Body of pancreas (tissue), 4 donors: ENCODE measurements at regions not wholly inside any gene's neighbourhood (a gene's known extent, or its start where the extent isn't known, plus 50 kb on each side); places are given as distances from the start of the nearest gene placed in this dataset.

Experiments used
- CTCF ChIP-seq, 7 experiments: fragments of 450-650 bp in 4 of 7; fragments of 200-600 bp in 3 of 7; sonication (generic) in 3 of 7; IDR thresholded peaks; one replicate each; pipeline ENCODE4 v1.5.1; 2016 to 2019; ENCODE audit warnings: antibody characterized with exemption in 7 of 7
- POLR2A ChIP-seq, 3 donors: fragments of 450-650 bp; IDR thresholded peaks; one replicate each; pipeline ENCODE4 v1.6.1; 2016; ENCODE audit warnings: antibody characterized with exemption in 3 of 3, mild to moderate bottlenecking in 2 of 3

- TF ChIP-seq POLR2A (IDR thresholded peaks at IDR 0.05) (no peak), CTCF (IDR thresholded peaks at IDR 0.05) (no peak)
Measured at GRCh38 chr19:23521471-23521870, 126.2 kb upstream of the ZNF91 start.
